ENCODE measurements at regions not wholly inside any gene's neighbourhood (a gene's known extent, or its start where the extent isn't known, plus 50 kb on each side); places are given as distances from the start of the nearest gene placed in this dataset.

DNA sequence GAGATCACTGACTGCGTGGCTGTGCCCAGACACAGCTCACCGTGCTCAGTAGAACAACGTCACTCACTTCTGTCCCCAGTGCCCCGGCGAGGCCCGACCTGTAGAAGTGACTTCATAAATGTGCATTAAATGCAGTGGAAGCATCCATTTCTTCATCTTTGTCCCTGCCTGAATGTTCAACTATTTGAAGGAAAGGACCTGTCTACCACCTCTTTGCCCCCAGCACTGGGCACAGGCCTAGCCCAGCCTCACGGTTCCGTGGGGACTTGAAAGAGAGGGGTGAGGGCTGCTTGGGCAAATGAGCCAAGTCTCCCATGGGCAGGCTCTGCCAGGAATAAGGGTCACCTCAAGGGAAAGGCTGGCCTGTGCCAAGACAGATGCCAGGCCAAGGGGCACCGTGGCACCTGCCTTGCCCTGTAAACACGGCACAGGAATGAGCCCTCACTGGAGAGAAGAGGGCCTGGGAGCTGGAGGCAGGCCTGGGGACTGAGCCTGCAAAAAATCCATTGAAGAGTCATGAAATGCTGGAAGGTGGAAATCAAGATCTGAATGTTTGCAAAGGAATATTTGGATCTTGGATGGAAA lies 845.3 kb downstream of the BRD1 start:
- DNase-seq (ENCODE audit: extremely low read depth, low read depth) = no peak

GRCh38 chr22:48981371-48982061 lies 846.2 kb downstream of the BRD1 start:
- TF ChIP-seq, protein P1, sequence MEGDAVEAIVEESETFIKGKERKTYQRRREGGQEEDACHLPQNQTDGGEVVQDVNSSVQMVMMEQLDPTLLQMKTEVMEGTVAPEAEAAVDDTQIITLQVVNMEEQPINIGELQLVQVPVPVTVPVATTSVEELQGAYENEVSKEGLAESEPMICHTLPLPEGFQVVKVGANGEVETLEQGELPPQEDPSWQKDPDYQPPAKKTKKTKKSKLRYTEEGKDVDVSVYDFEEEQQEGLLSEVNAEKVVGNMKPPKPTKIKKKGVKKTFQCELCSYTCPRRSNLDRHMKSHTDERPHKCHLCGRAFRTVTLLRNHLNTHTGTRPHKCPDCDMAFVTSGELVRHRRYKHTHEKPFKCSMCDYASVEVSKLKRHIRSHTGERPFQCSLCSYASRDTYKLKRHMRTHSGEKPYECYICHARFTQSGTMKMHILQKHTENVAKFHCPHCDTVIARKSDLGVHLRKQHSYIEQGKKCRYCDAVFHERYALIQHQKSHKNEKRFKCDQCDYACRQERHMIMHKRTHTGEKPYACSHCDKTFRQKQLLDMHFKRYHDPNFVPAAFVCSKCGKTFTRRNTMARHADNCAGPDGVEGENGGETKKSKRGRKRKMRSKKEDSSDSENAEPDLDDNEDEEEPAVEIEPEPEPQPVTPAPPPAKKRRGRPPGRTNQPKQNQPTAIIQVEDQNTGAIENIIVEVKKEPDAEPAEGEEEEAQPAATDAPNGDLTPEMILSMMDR (IDR thresholded peaks at IDR 0.05; ENCODE audit: low read depth, low read length, missing control alignments) = no peak
- no peak overlapping the region for H3K4me3 ChIP-seq (replicated peaks; ENCODE audit: low read depth, low read length)
- no peak for DNase-seq (ENCODE audit: extremely low read depth, low read depth)

More for the DNA sequence above, 845.3 kb downstream of the BRD1 start:
- TF ChIP-seq, protein P1 (IDR thresholded peaks at IDR 0.05; ENCODE audit: low read depth, low read length, missing control alignments) = no peak
- H3K4me3 ChIP-seq (replicated peaks; ENCODE audit: low read depth, low read length) = no peak overlapping the region

- TF ChIP-seq, protein P1 (IDR thresholded peaks at IDR 0.05; ENCODE audit: low read depth, low read length, missing control alignments) = no peak
- no peak overlapping the region for H3K4me3 ChIP-seq (replicated peaks; ENCODE audit: low read depth, low read length)
- no peak for DNase-seq (ENCODE audit: extremely low read depth, low read depth)
Observed at GRCh38 chr22:48980918-48981317, 846.8 kb downstream of the BRD1 start.

DNA sequence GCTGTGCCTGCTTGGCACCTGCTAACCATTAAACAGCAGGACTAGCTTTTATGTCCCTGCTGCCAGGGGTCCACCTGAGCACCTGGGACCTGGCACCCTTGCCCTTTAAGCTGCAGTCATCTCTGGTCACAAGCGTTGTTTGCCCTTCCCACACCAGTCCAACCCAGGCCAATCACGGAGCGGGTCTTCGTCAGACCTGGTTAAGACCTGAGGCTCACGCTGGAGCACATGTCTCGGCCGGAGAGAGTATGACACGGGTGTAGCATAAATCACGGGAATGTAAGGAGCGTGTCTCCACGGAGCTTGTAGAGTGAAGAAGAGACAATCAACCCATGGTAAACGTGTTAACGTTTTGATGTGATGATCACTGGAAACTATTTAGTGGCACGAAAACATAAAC lies 847.3 kb downstream of the BRD1 start:
- DNase-seq (ENCODE audit: extremely low read depth, low read depth) = no peak
- no peak overlapping the region for H3K4me3 ChIP-seq (replicated peaks; ENCODE audit: low read depth, low read length)
- TF ChIP-seq, protein P1 (IDR thresholded peaks at IDR 0.05; ENCODE audit: low read depth, low read length, missing control alignments) = no peak

GRCh38 chr22:48979482-48979881 lies 848.2 kb downstream of the BRD1 start:
- H3K4me3 ChIP-seq (replicated peaks; ENCODE audit: low read depth, low read length) = no peak overlapping the region
- DNase-seq (ENCODE audit: extremely low read depth, low read depth) = no peak
- TF ChIP-seq, protein P1 (IDR thresholded peaks at IDR 0.05; ENCODE audit: low read depth, low read length, missing control alignments) = no peak

GRCh38 chr22:48976556-48977535 lies 850.8 kb downstream of the BRD1 start:
- no peak overlapping the region for H3K4me3 ChIP-seq (replicated peaks; ENCODE audit: low read depth, low read length)
- DNase-seq (ENCODE audit: extremely low read depth, low read depth) = no peak
- TF ChIP-seq, protein P1 (IDR thresholded peaks at IDR 0.05; ENCODE audit: low read depth, low read length, missing control alignments) = no peak
